Spleen (tissue), 7 donors: ENCODE measurements at regions not wholly inside any gene's neighbourhood (a gene's known extent, or its start where the extent isn't known, plus 50 kb on each side); places are given as distances from the start of the nearest gene placed in this dataset.

Experiments used
- CTCF ChIP-seq, 11 experiments: fragments of 200-600 bp in 7 of 11; fragments of 450-650 bp in 4 of 11; sonication (generic) in 4 of 11; IDR thresholded peaks in 8 of 11; conservative IDR thresholded peaks in 3 of 11; 1 replicate in 7 of 11; 2 replicates in 4 of 11; pipeline versions ENCODE4 v1.4.0 to v1.8.0; 2016 to 2021; ENCODE audit warnings: antibody characterized with exemption in 11 of 11, inconsistent platforms in 4 of 11, mild to moderate bottlenecking in 1 of 11
- POLR2AphosphoS5 ChIP-seq, 3 donors: sonication (generic); formaldehyde crosslinking; IDR thresholded peaks; one replicate each; pipeline ENCODE4 v1.5.1; 2017; ENCODE audit warnings: antibody characterized with exemption in 3 of 3
- donor health status: DM: no; HTN: no; CAD: no; lungs with moderate emphysema.
- donor health status: DM: no; HTN: no; CAD: no.
- donor health status: DM: no; HTN: no; CAD: no.

GRCh38 chr6:81556551-81556950 lies 195.9 kb downstream of the TENT5A start:
- TF ChIP-seq CTCF (IDR thresholded peaks at IDR 0.05 in 8 of 11, conservative IDR thresholded peaks at IDR 0.05 in 3 of 11) (no peak), POLR2AphosphoS5 (IDR thresholded peaks at IDR 0.05) (no peak)
